H1 (cell line): ENCODE measurements at regions not wholly inside any gene's neighbourhood (a gene's known extent, or its start where the extent isn't known, plus 50 kb on each side); places are given as distances from the start of the nearest gene placed in this dataset.

Source experiments
- CTCF ChIA-PET: fragments of 300-600 bp; sonication (Branson Sonifier 250); formaldehyde crosslinking; loops from one replicate; lab custom pipeline; 2021; ENCODE audit not compliant: partially characterized antibody; lab: Charles Lee
- POLR2A ChIA-PET: fragments of 300-600 bp; sonication (Branson Sonifier 250); formaldehyde crosslinking; loops from one replicate; lab custom pipeline; 2021; ENCODE audit warnings: inconsistent platforms; ENCODE audit not compliant: partially characterized antibody; lab: Charles Lee
- DNase-seq, 2 experiments: peaks; one replicate each; pipeline versions ENCODE4 v3.0.0 to v3.0.0-alpha.2; 2010 to 2022; ENCODE audit warnings: low spot score in 2 of 2, low read depth in 1 of 2, mixed read lengths in 1 of 2
- FAIRE-seq: peaks from 2 replicates; lab custom pipeline; 2011; peaks lifted over from hg19 to GRCh38; lab: Jason Lieb, UNC
- H2AFZ ChIP-seq: 2 replicates; pipeline ENCODE4 v1.8.1; 2012; ENCODE audit warnings: low read length, inconsistent platforms
- H2AK5ac ChIP-seq: 2 replicates; pipeline ENCODE4 v1.6.1; 2013; ENCODE audit warnings: low read depth, low read length
- H2BK120ac ChIP-seq: replicated peaks from 2 replicates; pipeline ENCODE3; 2013; ENCODE audit warnings: low read depth, low read length, inconsistent platforms
- H2BK12ac ChIP-seq: 2 replicates; pipeline ENCODE4 v1.6.1; 2013; ENCODE audit warnings: low read depth, low read length
- H2BK15ac ChIP-seq: 2 replicates; pipeline ENCODE4 v1.6.1; 2013; ENCODE audit warnings: low read length
- H2BK20ac ChIP-seq: 2 replicates; pipeline ENCODE4 v1.6.1; 2013; ENCODE audit warnings: low read length
- H2BK5ac ChIP-seq: 2 replicates; pipeline ENCODE4 v1.6.1; 2013; ENCODE audit warnings: low read depth, low read length
- H3K14ac ChIP-seq: 2 replicates; pipeline ENCODE4 v1.6.1; 2013; ENCODE audit warnings: inconsistent platforms; ENCODE audit not compliant: insufficient read length
- H3K18ac ChIP-seq: 2 replicates; pipeline ENCODE4 v1.6.1; 2013; ENCODE audit warnings: low read length; ENCODE audit errors: extremely low read depth
- H3K23ac ChIP-seq: 2 replicates; pipeline ENCODE4 v1.6.1; 2013; ENCODE audit warnings: inconsistent platforms; ENCODE audit not compliant: insufficient read length
- H3K23me2 ChIP-seq: 2 replicates; pipeline ENCODE4 v1.6.1; 2013; ENCODE audit warnings: low read depth, low read length
- H3K27ac ChIP-seq: 2 replicates; pipeline ENCODE4 v1.6.1; 2011; ENCODE audit warnings: low read depth, low read length, inconsistent platforms
- H3K27me3 ChIP-seq, 4 experiments: replicated peaks in 1 of 4; 1 replicate in 1 of 4; 2 replicates in 3 of 4; pipeline versions ENCODE4 v1.6.1 to v1.8.1; 2011 to 2013; ENCODE audit warnings: low read length in 3 of 4, mild to moderate bottlenecking in 3 of 4, inconsistent platforms in 2 of 4, mixed read lengths in 2 of 4, moderate library complexity in 1 of 4; ENCODE audit not compliant: control insufficient read depth in 3 of 4, insufficient read depth in 3 of 4; ENCODE audit errors: extremely low read depth in 1 of 4
- H3K36me3 ChIP-seq, 4 experiments: 2 replicates each; pipeline versions ENCODE4 v1.6.1 to v1.8.1; 2011 to 2013; ENCODE audit warnings: mild to moderate bottlenecking in 4 of 4, low read length in 3 of 4, moderate library complexity in 2 of 4, control low read depth in 1 of 4, inconsistent platforms in 1 of 4; ENCODE audit not compliant: insufficient read depth in 4 of 4, control insufficient read depth in 2 of 4
- H3K4ac ChIP-seq: replicated peaks from 2 replicates; pipeline ENCODE3; 2013; ENCODE audit warnings: low read length, low read depth, mixed read lengths, inconsistent platforms; ENCODE audit not compliant: insufficient read length
- H3K4me1 ChIP-seq, 4 experiments: replicated peaks in 1 of 4; 1 replicate in 1 of 4; 2 replicates in 3 of 4; pipeline versions ENCODE4 v1.6.1 to v1.8.1; 2011 to 2013; ENCODE audit warnings: low read length in 3 of 4, inconsistent platforms in 2 of 4, mixed read lengths in 1 of 4; ENCODE audit not compliant: insufficient read depth in 4 of 4, control insufficient read depth in 3 of 4
- H3K4me2 ChIP-seq, 2 experiments: 2 replicates each; pipeline versions ENCODE4 v1.6.1 to v1.8.1; 2011 to 2013; ENCODE audit warnings: low read depth in 2 of 2, low read length in 2 of 2, control low read depth in 1 of 2, inconsistent platforms in 1 of 2, mild to moderate bottlenecking in 1 of 2; ENCODE audit not compliant: insufficient read depth in 1 of 2
- H3K4me3 ChIP-seq, 4 experiments: fragments of 200-600, 300-600 bp in 1 of 4; sonication (generic), shearing (Covaris generic), sonication (Bioruptor Twin) in 1 of 4; 2 replicates each; pipeline versions ENCODE4 v1.5.1 to v1.8.1; 2011 to 2016; ENCODE audit warnings: low read length in 4 of 4, low read depth in 3 of 4, control low read depth in 2 of 4, inconsistent platforms in 2 of 4, mild to moderate bottlenecking in 2 of 4, mixed read lengths in 1 of 4, moderate library complexity in 1 of 4; ENCODE audit not compliant: insufficient read depth in 2 of 4; ENCODE audit errors: extremely low read depth in 1 of 4
- H3K56ac ChIP-seq: replicated peaks from 2 replicates; pipeline ENCODE3; 2013; ENCODE audit warnings: low read depth, mild to moderate bottlenecking, mixed read lengths, low read length, inconsistent platforms; ENCODE audit not compliant: insufficient read length
- H3K79me1 ChIP-seq: 2 replicates; pipeline ENCODE4 v1.6.1; 2013; ENCODE audit warnings: low read depth, low read length, control low read depth
- H3K79me2 ChIP-seq, 2 experiments: 2 replicates each; pipeline versions ENCODE4 v1.6.1 to v1.8.1; 2012 to 2013; ENCODE audit warnings: low read length in 2 of 2, mild to moderate bottlenecking in 2 of 2, inconsistent platforms in 1 of 2; ENCODE audit not compliant: insufficient read depth in 2 of 2, control insufficient read depth in 1 of 2
- H3K9ac ChIP-seq, 4 experiments: replicated peaks in 1 of 4; 1 replicate in 1 of 4; 2 replicates in 3 of 4; pipeline versions ENCODE4 v1.6.1 to v1.8.1; 2011 to 2013; ENCODE audit warnings: low read depth in 3 of 4, low read length in 3 of 4, control low read depth in 2 of 4, mild to moderate bottlenecking in 2 of 4, moderate library complexity in 2 of 4, inconsistent platforms in 1 of 4; ENCODE audit errors: extremely low read depth in 1 of 4
- H3K9me3 ChIP-seq, 2 experiments: 2 replicates each; pipeline versions ENCODE4 v1.6.1 to v1.8.1; 2012 to 2013; ENCODE audit warnings: mild to moderate bottlenecking in 2 of 2, moderate library complexity in 2 of 2, control low read depth in 1 of 2, inconsistent platforms in 1 of 2, low read depth in 1 of 2, low read length in 1 of 2, mixed read lengths in 1 of 2; ENCODE audit not compliant: insufficient read depth in 2 of 2
- H4K20me1 ChIP-seq, 2 experiments: replicated peaks in 1 of 2; 2 replicates each; pipeline versions ENCODE3 to v1.8.1; 2011 to 2013; ENCODE audit warnings: inconsistent platforms in 2 of 2, low read length in 2 of 2, mild to moderate bottlenecking in 1 of 2; ENCODE audit not compliant: insufficient read depth in 2 of 2, control insufficient read depth in 1 of 2
- H4K5ac ChIP-seq: 2 replicates; pipeline ENCODE4 v1.6.1; 2013; ENCODE audit warnings: low read length, low read depth, mixed read lengths, inconsistent platforms; ENCODE audit not compliant: insufficient read length
- H4K8ac ChIP-seq: 2 replicates; pipeline ENCODE4 v1.8.0; 2013; ENCODE audit warnings: mild to moderate bottlenecking, moderate library complexity, low read length, inconsistent platforms; ENCODE audit not compliant: insufficient read depth; ENCODE audit errors: extremely low read depth
- H4K91ac ChIP-seq: replicated peaks from 2 replicates; pipeline ENCODE3; 2013; ENCODE audit warnings: low read length, mixed read lengths, inconsistent platforms; ENCODE audit not compliant: insufficient read length
- BACH1 ChIP-seq: IDR thresholded peaks from 2 replicates; pipeline ENCODE4 v1.6.1; 2012; ENCODE audit warnings: low read length, improper control_type of control experiment
- WGBS, 2 experiments: shearing (Covaris generic) in 1 of 2; methylation state at CpG; one replicate each; pipeline versions ENCODE4 v1.1.6 to v1.1.7; 2013 to 2015; ENCODE audit warnings: low lambda C conversion rate in 2 of 2, mixed read lengths in 2 of 2, inconsistent platforms in 1 of 2, low coverage in 1 of 2, missing lambda C conversion rate in 1 of 2; ENCODE audit not compliant: insufficient replicate concordance in 2 of 2, insufficient coverage in 1 of 2, insufficient read length in 1 of 2; ENCODE audit errors: extremely low coverage in 1 of 2, missing lambda C conversion rate in 1 of 2; 5-methylcytosine and 5-hydroxymethylcytosine counted together

DNA sequence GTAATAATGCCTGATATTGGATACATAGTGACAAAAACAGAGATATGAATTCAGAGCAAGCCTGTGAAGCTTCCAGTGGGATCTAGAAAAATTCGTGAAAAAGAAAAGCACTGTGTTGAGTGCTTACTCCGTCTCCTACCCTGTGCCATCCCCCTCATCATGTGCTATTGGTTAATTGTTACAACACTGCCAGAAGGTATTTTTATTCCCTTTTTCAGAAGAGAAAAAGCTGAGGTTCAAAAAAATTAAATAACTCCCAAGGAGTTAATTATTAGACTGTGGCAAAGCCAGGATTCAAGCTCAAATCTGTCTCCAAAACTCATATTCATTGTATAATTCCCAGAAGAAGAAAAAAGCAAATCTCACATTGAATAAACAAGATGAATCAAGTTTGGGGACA lies 735.5 kb upstream of the ACVR2A start:
- Histone ChIP-seq H3K18ac (no peak overlapping the region), H3K9me3 (no peaks in the 10 kb centered on the region), H2BK12ac (no peak overlapping the region), H3K4me2 (no peak overlapping the region), H3K4me1 (no peaks in the 10 kb centered on the region), H3K23ac (no peak overlapping the region), H3K4ac (no peak overlapping the region), H3K23me2 (no peaks in the 10 kb centered on the region), H3K56ac (no peak overlapping the region), H3K27ac (no peak overlapping the region), H3K79me1 (no peaks in the 10 kb centered on the region), H3K79me2 (no peaks in the 10 kb centered on the region), H2AFZ (no peak overlapping the region), H2AK5ac (no peak overlapping the region), H3K27me3 (no peaks in the 10 kb centered on the region), H4K20me1 (no peaks in the 10 kb centered on the region), H4K8ac (no peak overlapping the region), H3K14ac (no peak overlapping the region), H3K36me3 (no peaks in the 10 kb centered on the region; a peak in 1 of 8 replicates), H3K9ac (no peak overlapping the region), H2BK15ac (no peak overlapping the region), H2BK120ac (no peak overlapping the region), H4K91ac (no peak overlapping the region), H3K4me3 (no peak overlapping the region), H2BK20ac (no peak overlapping the region), H2BK5ac (no peak overlapping the region), H4K5ac (no peak overlapping the region)
- ChIA-PET CTCF (interaction anchor here (0.7 to 1.4 kb wide), 3 partner anchors 20 to 182 kb away, joined by 3 read pairs; no protein-coding TSS in a partner anchor), POLR2A (no interaction called here)
- DNase-seq (no peak), FAIRE-seq (no peak)
- TF ChIP-seq BACH1: no peak
- 88% methylated on average over 2 of the region's 2 CpGs; no CpG with 5 or more reads in 1 of the 2 experiments for WGBS, 2 experiments
